ENCODE measurements at regions not wholly inside any gene's neighbourhood (a gene's known extent, or its start where the extent isn't known, plus 50 kb on each side); places are given as distances from the start of the nearest gene placed in this dataset.

DNA sequence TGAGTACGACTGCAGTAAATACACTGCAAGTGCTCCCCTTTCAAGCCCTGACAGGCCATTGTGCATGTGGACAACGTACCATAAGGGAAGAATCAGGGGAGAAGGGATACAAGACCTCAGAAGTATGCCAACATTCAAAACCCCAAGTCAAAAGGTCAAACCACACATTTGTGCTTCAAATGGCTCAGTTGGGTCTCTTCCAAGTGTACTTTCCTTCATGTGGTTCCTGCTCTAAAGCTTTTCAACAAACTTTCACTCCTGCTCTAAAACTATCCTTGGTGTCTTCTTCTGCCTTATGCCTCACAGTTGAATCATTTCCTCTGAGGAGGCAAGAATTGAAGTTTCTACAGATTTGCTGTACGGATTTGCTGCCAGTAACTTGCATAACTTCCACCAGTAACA is 305.7 kb upstream of the SLIT2 start:
- no peak for TF ChIP-seq POLR2AphosphoS5 (IDR thresholded peaks at IDR 0.05; ENCODE audit: low read depth, low read length)
- TF ChIP-seq, protein P1, sequence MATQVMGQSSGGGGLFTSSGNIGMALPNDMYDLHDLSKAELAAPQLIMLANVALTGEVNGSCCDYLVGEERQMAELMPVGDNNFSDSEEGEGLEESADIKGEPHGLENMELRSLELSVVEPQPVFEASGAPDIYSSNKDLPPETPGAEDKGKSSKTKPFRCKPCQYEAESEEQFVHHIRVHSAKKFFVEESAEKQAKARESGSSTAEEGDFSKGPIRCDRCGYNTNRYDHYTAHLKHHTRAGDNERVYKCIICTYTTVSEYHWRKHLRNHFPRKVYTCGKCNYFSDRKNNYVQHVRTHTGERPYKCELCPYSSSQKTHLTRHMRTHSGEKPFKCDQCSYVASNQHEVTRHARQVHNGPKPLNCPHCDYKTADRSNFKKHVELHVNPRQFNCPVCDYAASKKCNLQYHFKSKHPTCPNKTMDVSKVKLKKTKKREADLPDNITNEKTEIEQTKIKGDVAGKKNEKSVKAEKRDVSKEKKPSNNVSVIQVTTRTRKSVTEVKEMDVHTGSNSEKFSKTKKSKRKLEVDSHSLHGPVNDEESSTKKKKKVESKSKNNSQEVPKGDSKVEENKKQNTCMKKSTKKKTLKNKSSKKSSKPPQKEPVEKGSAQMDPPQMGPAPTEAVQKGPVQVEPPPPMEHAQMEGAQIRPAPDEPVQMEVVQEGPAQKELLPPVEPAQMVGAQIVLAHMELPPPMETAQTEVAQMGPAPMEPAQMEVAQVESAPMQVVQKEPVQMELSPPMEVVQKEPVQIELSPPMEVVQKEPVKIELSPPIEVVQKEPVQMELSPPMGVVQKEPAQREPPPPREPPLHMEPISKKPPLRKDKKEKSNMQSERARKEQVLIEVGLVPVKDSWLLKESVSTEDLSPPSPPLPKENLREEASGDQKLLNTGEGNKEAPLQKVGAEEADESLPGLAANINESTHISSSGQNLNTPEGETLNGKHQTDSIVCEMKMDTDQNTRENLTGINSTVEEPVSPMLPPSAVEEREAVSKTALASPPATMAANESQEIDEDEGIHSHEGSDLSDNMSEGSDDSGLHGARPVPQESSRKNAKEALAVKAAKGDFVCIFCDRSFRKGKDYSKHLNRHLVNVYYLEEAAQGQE (IDR thresholded peaks at IDR 0.05; ENCODE audit: insufficient read depth in 1 of 2, low read depth in 2 of 2, low read length in 2 of 2), result no peak

Data from PFSK-1 (cell line).